ENCODE measurements at regions not wholly inside any gene's neighbourhood (a gene's known extent, or its start where the extent isn't known, plus 50 kb on each side); places are given as distances from the start of the nearest gene placed in this dataset.
A peak's percentile ranks its signal among the peaks of the same experiment; 100 is the strongest.

DNA sequence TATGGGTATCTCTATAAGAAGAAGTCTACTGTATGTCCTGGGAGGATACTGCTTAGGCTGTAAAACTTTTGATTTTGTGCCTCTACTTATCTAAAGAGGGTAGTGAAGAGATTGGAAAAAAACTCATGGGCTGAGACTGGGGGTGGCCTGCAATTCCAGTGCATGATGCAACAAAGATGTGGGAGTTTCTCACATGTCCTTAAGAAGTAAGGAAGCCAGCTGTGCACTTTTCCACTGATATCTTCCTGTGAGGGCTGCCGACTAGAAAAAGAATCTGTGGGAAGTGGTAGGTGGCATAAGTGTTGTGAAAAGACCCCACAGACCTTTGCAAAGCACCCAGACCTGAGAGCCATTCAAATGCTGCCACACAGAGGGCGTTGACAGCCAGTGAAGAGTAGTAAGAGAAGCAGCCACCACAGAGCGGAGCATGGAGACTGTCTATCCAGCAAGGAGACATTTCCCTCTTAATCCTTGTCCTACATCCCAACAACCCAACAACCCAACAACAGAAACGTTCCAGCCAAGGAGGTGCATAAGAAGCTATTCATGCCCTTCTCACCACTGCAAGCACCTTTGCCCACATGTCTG is 65.1 kb downstream of the PFDN4 start:
- H3K4me1 Mint-ChIP-seq = no peaks in the 10 kb centered on the region
- Histone ChIP-seq H3K9me3 (replicated peaks in 1 of 2; ENCODE audit: control insufficient read depth in 1 of 2, insufficient read depth in 1 of 2, low read length in 2 of 2) (no peaks in the 10 kb centered on the region), H2AFZ (ENCODE audit: insufficient read depth, low read depth, low read length, poor library complexity, severe bottlenecking) (no peak overlapping the region), H4K20me1 (ENCODE audit: insufficient read depth, low read length) (no peaks in the 10 kb centered on the region), H3K9ac (ENCODE audit: insufficient read depth, low read length, poor library complexity, severe bottlenecking) (no peak overlapping the region), H3K4me1 (ENCODE audit: control insufficient read depth in 1 of 2, insufficient read depth in 2 of 2, low read length in 2 of 2) (no peaks in the 10 kb centered on the region), H3K27ac (ENCODE audit: low read depth in 1 of 2, low read length in 2 of 2) (no peak overlapping the region), H3K27me3 (ENCODE audit: control insufficient read depth in 2 of 2, insufficient read depth in 2 of 2, low read length in 2 of 2) (peaks cover 0 to 4% of the 10 kb centered on the region in 2 donors), H3K36me3 (replicated peaks in 1 of 2; ENCODE audit: control insufficient read depth in 1 of 2, insufficient read depth in 2 of 2, low read length in 2 of 2) (no peaks in the 10 kb centered on the region), H3K4me2 (replicated peaks; ENCODE audit: extremely low read depth, low read length, poor library complexity, severe bottlenecking) (no peak overlapping the region), H3K4me3 (replicated peaks in 1 of 3; ENCODE audit: low read depth in 2 of 3, low read length in 3 of 3) (no peak overlapping the region), H3K79me2 (ENCODE audit: insufficient read depth, low read length) (no peaks in the 10 kb centered on the region)
- intact Hi-C loops (cut with micrococcal nuclease) = no loop called here
- H3K27me3 Mint-ChIP-seq (ENCODE audit: low read depth in 3 of 3) = peaks cover 0 to 2% (median 1%) of the 10 kb centered on the region in 3 donors
- H3K27ac Mint-ChIP-seq = peak overlapping the region in 2 of 7 donors; percentile 20 to 51
- peaks cover 0 to 5% (median 0%) of the 10 kb centered on the region in 7 donors for H3K9me3 Mint-ChIP-seq
- 59% methylated on average over 3 of the region's 4 CpGs for WGBS (ENCODE audit: insufficient coverage)
- no peaks in the 10 kb centered on the region for H3K36me3 Mint-ChIP-seq
- H3K4me3 Mint-ChIP-seq = no peak overlapping the region
- no peak for DNase-seq
- TF ChIP-seq, protein P1, sequence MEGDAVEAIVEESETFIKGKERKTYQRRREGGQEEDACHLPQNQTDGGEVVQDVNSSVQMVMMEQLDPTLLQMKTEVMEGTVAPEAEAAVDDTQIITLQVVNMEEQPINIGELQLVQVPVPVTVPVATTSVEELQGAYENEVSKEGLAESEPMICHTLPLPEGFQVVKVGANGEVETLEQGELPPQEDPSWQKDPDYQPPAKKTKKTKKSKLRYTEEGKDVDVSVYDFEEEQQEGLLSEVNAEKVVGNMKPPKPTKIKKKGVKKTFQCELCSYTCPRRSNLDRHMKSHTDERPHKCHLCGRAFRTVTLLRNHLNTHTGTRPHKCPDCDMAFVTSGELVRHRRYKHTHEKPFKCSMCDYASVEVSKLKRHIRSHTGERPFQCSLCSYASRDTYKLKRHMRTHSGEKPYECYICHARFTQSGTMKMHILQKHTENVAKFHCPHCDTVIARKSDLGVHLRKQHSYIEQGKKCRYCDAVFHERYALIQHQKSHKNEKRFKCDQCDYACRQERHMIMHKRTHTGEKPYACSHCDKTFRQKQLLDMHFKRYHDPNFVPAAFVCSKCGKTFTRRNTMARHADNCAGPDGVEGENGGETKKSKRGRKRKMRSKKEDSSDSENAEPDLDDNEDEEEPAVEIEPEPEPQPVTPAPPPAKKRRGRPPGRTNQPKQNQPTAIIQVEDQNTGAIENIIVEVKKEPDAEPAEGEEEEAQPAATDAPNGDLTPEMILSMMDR (IDR thresholded peaks at IDR 0.05) = no peak

DNA sequence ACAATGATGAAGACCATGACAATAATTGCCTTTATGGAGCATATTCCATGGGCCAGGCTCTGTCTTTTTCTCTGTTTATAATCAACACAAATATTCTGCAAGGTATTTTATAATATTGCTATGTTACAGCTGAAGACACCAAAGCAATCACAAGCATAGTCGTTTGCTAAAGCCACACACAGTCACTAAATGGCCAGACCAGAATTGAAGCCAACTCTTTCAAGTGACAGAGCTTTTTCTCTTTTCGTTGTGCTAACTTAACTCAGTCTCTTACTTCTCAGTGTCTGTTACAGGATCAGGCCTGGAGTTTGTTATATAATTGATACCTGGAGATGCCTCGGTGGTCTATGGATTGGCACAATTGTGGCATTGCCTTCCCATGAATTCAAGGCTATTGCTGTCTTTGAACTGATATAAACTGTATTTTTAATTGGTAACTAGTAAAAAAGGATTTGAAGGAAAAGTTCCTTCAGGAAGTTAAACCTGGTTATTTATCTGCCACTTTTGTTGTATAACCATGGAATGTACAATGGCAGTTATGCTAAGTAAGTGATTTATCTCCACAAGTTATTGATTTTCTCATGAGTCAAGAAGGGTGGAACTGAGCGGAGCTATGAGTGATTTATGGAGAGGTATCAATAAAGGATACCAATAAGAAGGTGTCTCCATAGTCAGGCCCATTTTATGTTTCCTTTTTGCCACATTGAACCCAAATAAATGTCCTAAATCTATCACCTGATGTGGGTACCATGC is 67.6 kb downstream of the PFDN4 start:
- no peak overlapping the region for H3K4me2 ChIP-seq (replicated peaks; ENCODE audit: extremely low read depth, low read length, poor library complexity, severe bottlenecking)
- H3K4me3 ChIP-seq (replicated peaks in 1 of 3; ENCODE audit: low read depth in 2 of 3, low read length in 3 of 3) = no peak overlapping the region
- H2AFZ ChIP-seq (ENCODE audit: insufficient read depth, low read depth, low read length, poor library complexity, severe bottlenecking) = no peak overlapping the region
- H3K27me3 ChIP-seq (ENCODE audit: control insufficient read depth in 2 of 2, insufficient read depth in 2 of 2, low read length in 2 of 2) = no peaks in the 10 kb centered on the region
- H3K9me3 ChIP-seq (replicated peaks in 1 of 2; ENCODE audit: control insufficient read depth in 1 of 2, insufficient read depth in 1 of 2, low read length in 2 of 2) = no peaks in the 10 kb centered on the region
- 89% methylated on average over 1 of the region's 4 CpGs for WGBS (ENCODE audit: insufficient coverage)
- H3K4me1 Mint-ChIP-seq = no peaks in the 10 kb centered on the region
- H3K36me3 ChIP-seq (replicated peaks in 1 of 2; ENCODE audit: control insufficient read depth in 1 of 2, insufficient read depth in 2 of 2, low read length in 2 of 2) = no peaks in the 10 kb centered on the region
- TF ChIP-seq, protein P1 (IDR thresholded peaks at IDR 0.05) = no peak
- intact Hi-C loops (cut with micrococcal nuclease) = no loop called here
- no peak overlapping the region for H3K27ac ChIP-seq (ENCODE audit: low read depth in 1 of 2, low read length in 2 of 2)
- H4K20me1 ChIP-seq (ENCODE audit: insufficient read depth, low read length) = no peaks in the 10 kb centered on the region
- H3K27me3 Mint-ChIP-seq (ENCODE audit: low read depth in 3 of 3) = peaks cover 0 to 4% (median 3%) of the 10 kb centered on the region in 3 donors
- no peaks in the 10 kb centered on the region for H3K79me2 ChIP-seq (ENCODE audit: insufficient read depth, low read length)
- no peak overlapping the region for H3K27ac Mint-ChIP-seq
- H3K4me3 Mint-ChIP-seq = no peak overlapping the region
- H3K9ac ChIP-seq (ENCODE audit: insufficient read depth, low read length, poor library complexity, severe bottlenecking) = no peak overlapping the region
- H3K36me3 Mint-ChIP-seq = no peaks in the 10 kb centered on the region
- DNase-seq = no peak
- H3K9me3 Mint-ChIP-seq = peaks cover 0 to 5% (median 0%) of the 10 kb centered on the region in 7 donors
- H3K4me1 ChIP-seq (ENCODE audit: control insufficient read depth in 1 of 2, insufficient read depth in 2 of 2, low read length in 2 of 2) = no peaks in the 10 kb centered on the region

Data from CD14-positive monocyte (primary cell).